Peyer's patch (tissue), 4 donors: ENCODE measurements at regions not wholly inside any gene's neighbourhood (a gene's known extent, or its start where the extent isn't known, plus 50 kb on each side); places are given as distances from the start of the nearest gene placed in this dataset.

Experiments
- POLR2A ChIP-seq, 2 donors: fragments of 450-650 bp; IDR thresholded peaks; one replicate each; pipeline ENCODE4 v1.5.1; 2017; ENCODE audit warnings: antibody characterized with exemption in 2 of 2, mild to moderate bottlenecking in 2 of 2, moderate library complexity in 2 of 2
- TF ChIP-seq, protein P1 (sequence below), 6 experiments: fragments of 450-650 bp in 4 of 6; fragments of 200-600 bp in 2 of 6; sonication (generic) in 1 of 6; IDR thresholded peaks; one replicate each; pipeline ENCODE4 v1.5.1; 2017 to 2019; ENCODE audit warnings: antibody characterized with exemption in 6 of 6, mild to moderate bottlenecking in 3 of 6, moderate library complexity in 1 of 6

DNA sequence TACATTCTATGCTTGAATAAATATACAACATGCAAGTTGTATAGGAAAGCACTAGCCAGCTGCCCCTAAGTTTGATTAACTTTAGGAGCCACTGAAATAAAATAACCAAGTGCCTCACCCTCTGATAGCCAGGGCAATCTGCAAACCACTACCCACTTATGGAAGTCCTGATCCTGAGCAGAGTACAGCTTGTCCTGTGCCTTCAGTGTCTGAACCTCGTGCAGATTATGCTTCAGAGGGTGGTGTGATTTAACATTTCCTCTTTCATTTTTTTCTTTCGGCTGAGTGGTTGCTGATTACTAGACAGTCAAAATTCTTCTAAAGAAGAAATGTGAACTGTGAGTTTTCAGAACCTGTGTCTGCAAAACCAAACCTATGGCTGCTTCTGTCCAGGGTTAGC, 327.7 kb downstream of the PIK3R1 start:
- TF ChIP-seq, protein P1, sequence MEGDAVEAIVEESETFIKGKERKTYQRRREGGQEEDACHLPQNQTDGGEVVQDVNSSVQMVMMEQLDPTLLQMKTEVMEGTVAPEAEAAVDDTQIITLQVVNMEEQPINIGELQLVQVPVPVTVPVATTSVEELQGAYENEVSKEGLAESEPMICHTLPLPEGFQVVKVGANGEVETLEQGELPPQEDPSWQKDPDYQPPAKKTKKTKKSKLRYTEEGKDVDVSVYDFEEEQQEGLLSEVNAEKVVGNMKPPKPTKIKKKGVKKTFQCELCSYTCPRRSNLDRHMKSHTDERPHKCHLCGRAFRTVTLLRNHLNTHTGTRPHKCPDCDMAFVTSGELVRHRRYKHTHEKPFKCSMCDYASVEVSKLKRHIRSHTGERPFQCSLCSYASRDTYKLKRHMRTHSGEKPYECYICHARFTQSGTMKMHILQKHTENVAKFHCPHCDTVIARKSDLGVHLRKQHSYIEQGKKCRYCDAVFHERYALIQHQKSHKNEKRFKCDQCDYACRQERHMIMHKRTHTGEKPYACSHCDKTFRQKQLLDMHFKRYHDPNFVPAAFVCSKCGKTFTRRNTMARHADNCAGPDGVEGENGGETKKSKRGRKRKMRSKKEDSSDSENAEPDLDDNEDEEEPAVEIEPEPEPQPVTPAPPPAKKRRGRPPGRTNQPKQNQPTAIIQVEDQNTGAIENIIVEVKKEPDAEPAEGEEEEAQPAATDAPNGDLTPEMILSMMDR (IDR thresholded peaks at IDR 0.05), result no peak
- no peak for TF ChIP-seq POLR2A (IDR thresholded peaks at IDR 0.05)
